GM04503 (cell line): ENCODE measurements at regions not wholly inside any gene's neighbourhood (a gene's known extent, or its start where the extent isn't known, plus 50 kb on each side); places are given as distances from the start of the nearest gene placed in this dataset.
"Not testable (repeated sequence)": the region's sequence is repeated elsewhere in the genome, so short reads cannot be mapped to it uniquely, and the experiment has no call there.

Experiments
- DNase-seq: peaks from one replicate; pipeline ENCODE4 v3.0.0-alpha.2; 2012; ENCODE audit warnings: low read depth

- DNase-seq = not testable (repeated sequence)
Measured at GRCh38 chr16:21516705-21517040, 82.7 kb upstream of the METTL9 start.

- not testable (repeated sequence) for DNase-seq
Measured at GRCh38 chr16:21517263-21517662, 82.1 kb upstream of the METTL9 start.

DNA sequence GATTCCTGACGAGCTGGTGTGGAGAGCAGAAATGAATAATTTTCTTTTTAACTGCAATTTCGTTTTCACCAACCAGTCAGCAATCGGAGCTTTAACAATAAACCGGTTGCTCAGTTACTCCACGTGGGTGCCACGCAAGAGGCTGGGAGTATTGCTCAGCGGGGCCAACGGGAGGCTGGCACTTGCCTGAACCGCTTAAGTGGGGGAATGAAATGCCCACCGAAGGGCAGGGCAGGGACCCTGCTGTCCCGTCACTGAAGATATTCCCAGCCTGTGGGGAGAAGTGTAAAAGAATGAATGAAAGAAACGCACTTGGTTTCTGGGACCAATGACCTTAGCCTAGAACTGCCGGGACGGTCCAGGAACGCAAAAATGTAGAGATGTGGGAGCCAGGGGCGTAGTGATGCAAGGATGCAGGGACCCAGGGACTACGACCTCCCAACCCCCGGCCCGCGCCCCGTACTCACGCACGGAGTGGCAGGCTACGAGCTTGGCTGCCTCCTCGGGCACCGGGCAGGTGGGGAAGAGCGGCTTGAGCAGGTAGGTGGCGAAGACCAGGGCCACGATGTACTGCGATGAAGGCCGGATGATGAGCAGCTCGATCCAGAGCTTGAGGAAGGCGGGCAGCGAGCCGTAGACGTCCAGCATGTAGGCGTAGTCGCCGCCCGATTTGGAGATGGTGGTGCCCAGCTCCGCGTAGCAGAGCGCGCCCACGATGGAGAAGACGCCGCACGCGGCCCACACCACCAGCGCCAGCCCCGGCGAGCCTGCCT is 79.8 kb upstream of the METTL9 start:
- DNase-seq = not testable (repeated sequence)

GRCh38 chr16:21520134-21521047 is 79.0 kb upstream of the METTL9 start:
- peak; percentile 49 for DNase-seq

- DNase-seq = not testable (repeated sequence)
Measured at GRCh38 chr16:21521048-21521389, 78.4 kb upstream of the METTL9 start.

- DNase-seq = peak; percentile 74
Measured at GRCh38 chr16:21521390-21522143, 77.8 kb upstream of the METTL9 start.

DNA sequence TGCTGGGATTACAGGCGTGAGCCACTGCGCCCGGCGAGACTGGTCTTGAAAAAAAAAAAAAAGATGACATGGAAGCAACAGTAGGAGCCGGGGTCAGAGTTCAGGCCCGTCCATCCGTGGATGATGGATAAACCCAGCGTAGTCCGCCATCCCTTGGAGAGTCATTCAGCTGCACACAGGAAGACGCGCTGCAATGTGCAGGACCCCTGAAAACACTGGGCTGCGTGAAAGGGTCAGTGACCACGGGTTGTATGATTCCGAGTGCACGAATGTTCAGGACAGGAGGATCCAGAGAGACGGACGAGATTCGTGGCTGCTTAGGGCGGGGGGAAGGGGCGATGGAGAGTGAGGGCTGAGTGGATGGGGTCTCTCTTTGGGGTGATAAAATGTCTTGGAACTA is 76.5 kb upstream of the METTL9 start:
- DNase-seq = not testable (repeated sequence)

- DNase-seq = no peak
Measured at GRCh38 chr16:21523411-21524067, 75.8 kb upstream of the METTL9 start.

- DNase-seq = no peak
Measured at GRCh38 chr16:21524068-21524751, 75.2 kb upstream of the METTL9 start.

DNA sequence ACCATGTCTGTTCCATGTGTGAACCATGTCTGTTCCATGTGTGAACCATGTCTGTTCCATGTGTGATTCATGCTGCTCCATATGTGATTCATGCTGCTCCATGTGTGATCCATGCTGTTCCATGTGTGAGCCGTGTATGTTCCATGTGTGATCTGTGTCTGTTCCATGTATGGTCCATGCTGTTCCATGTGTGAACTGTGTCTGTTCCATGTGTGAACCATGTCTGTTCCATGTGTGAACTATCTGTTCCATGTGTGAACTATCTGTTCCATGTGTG is 74.7 kb upstream of the METTL9 start:
- not testable (repeated sequence) for DNase-seq

- DNase-seq = peak; percentile 47
Measured at GRCh38 chr16:21525029-21525895, 74.1 kb upstream of the METTL9 start.

DNA sequence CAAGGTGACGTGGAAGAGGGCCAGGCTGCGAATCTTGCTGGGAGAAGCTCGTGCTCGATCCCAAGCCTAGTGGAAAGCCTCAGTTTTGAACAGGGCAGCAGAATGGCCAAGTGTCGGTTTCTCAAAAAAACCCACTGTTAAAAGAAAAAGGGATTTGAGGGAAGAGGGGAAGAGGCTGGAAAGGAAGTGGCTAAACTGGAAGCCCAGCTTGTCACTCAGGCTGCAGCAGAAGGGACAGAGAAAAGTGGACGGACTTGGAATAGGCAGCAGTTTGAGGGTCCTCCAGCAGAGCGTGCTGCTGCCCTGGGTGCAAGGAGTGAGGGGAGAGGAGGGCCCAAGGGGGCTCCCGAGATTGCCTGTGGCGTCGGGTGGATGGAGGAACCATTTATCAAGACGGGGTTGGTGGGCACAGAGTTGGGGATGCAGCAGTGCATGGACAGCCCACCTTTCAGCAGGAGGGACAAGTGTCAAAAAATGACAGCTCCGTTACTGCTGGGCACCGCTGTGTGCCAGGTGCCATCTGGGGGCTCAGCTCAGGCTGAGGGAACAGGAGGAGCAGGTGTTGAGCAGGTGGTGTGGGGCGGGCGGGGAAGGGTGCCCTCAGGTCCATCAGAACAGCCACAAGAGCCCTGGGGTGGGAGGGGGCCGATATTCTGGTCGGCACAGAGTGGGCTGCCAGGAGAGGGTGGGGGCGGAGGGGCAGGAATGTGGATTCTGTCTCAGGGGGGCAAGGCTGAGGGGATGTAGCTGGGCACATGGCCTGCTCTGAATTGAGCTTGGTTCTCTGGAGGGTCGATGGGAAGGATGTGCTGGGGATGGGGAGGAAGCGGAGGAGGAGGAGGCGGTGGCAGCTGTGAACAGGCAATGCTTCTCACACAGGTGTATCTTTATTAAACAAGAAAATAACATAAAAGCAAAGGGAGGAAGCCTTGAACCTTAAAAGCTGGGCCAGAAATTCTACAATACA is 73.1 kb upstream of the METTL9 start:
- DNase-seq = not testable (repeated sequence)

GRCh38 chr16:21526923-21527807 is 72.2 kb upstream of the METTL9 start:
- DNase-seq = no peak

- DNase-seq = not testable (repeated sequence)
Measured at GRCh38 chr16:21529060-21529658, 70.2 kb upstream of the METTL9 start.

DNA sequence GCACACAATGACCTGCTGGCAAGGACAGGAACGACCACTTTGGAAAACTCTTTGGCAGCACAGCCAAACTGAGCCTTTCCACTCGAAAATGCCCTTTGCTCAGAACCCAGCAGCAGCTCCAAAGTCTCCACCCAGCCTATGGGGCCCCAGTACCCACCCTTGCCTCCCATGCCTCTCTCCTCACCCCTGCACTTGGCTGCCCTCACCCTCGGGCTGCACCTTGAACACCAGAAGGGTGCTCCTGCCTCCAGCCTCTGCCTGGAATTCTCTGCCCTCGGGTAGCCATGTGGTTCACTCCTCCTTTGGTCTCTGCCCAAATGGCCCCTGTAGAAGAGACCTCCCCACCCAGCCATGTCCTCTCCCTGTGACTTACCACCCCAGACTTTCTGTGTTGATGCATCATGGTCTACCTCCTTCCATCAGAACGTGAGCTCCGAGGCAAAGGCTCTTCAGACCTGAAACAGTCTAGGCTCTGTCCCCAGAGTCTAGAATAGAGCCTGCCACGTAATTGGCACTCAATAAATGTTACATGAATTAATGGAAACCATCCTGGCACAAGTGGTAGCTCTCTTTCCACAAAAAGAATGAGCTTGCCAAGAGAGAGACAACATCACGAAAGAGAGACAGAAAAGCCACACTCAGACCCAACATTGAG is 68.5 kb upstream of the METTL9 start:
- DNase-seq = not testable (repeated sequence)

GRCh38 chr16:21532996-21533395 is 66.4 kb upstream of the METTL9 start:
- DNase-seq = not testable (repeated sequence)

DNA sequence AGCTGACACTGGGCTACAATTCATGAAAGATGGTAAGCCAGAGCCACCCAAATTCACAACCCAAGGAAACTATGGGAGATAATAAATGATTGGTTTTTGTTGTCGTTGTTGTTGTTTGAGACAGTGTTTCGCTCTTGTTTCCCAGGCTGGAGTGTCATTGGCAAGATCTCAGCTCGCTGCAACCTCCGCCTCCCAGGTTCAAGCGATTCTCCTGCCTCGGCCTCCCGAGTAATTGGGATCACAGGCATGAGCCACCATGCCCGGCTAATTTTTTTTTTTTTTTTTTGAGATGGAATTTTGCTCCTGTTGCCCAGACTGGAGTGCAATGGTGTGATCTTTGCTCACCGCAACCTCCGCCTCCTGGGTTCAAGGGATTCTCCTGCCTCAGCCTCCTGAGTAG is 65.9 kb upstream of the METTL9 start:
- not testable (repeated sequence) for DNase-seq
